DMS 273 treated with DMSO at 0.1 percent for 48 hours (cell line): ENCODE measurements at regions not wholly inside any gene's neighbourhood (a gene's known extent, or its start where the extent isn't known, plus 50 kb on each side); places are given as distances from the start of the nearest gene placed in this dataset.

Experiments used
- DNase-seq: peaks from one replicate; lab custom pipeline; 2025; lab: John Stamatoyannopoulos, UW

DNA sequence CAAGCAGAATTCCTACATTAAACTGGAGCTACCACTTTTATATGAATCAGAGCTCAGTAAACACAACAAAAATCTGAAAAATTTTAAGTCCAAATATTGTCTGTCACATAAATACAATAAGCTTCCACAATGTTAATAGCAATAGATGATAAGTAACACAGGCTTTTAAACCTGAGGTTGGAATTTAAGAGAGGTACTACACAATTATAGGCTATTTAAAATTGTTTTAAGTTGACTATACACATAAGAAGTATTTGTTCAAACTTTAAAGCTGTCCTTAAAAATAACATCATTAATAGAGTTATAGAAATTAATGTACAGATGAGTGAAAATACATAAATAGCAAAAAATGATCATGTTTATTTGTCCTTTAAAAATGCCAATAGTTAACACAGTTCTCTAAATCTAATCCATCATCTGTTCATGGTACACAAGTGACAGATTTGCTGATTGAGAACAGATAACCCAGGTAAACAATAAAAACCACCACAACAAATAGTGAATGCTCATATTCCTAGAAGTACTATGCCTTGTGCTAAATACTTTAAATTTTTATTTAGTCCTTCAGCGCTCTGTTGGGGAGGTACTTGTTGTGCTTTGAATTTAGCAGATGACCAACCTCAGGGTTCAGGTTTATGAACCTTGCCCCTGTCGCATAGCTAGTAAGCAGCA, 382.3 kb upstream of the ID4 start:
- no peak for DNase-seq

DNA sequence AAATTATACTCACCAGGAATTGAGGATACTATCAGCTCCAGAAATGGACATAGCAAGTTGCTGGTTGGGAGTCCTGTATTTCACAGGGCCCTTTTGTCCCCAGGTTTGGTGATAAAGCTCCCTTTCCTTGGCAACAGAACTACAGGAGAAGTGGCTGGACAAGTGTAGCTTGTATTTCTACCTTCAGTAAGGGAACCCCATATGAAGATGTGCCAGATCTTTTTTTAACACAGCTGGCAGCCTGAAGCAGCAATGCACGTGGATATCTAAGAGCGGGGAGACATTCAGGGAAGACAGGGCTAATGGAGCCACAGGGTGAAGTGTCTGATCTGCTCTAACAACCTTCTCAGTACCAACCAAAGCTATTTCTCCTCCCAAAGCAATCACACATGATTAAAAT, 373.9 kb upstream of the ID4 start:
- no peak for DNase-seq

DNA sequence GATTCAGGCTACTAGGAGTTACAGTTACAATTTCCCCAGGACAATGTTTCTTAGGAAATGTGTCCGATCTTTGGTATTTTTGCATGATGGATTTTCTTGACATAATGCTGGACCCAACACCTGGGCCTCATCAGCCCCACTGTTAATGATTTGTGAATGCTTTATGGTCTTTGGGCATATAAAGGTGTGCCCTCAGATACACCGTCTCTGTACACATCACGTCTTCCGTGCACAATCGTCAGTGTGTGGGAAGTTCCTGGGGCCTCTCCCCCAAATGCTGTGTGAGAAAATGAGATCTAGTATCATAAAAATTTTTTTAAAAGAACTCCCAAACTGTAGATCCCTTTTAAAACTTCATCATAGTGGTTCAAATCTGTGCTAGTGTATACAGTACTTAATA, 373.2 kb upstream of the ID4 start:
- DNase-seq: no peak

DNA sequence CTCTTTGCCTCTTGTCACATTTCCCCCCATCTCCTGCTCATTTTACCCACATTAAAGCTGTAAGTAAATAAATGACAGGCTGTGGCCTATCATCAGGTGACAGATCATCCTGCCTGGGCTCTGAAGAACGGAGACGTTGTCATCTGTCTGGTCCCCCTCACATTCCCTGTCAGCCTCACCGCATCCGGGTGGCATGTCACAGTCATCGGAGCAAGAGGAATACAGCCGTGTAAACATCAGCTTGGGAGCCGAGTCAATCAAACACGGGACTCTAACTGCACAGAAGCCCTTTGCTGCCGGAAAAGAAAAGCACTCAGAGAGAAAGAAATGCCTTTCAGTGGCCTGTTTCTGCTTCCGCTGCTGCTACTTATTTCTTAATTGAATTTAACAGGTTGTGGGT, 371.9 kb upstream of the ID4 start:
- no peak for DNase-seq

DNA sequence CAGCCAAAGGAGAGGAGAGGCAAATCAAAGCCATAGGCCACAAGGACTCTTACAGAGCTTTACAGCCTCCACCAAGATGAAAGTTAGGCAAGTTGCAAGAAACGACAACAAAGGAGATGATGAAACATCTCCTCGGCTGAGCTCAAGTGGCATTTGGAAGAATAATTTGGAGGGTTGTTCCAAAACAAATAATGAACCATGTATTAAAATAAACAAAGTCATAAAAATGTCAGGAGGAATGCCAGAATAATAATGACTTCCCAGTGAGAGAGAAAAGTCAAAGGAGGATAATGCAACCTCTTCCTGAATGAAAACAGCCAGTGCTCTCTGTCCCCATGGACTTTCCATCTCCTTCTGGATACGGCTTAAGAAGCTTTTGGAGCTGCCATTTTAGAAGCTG, 371.4 kb upstream of the ID4 start:
- no peak for DNase-seq

DNA sequence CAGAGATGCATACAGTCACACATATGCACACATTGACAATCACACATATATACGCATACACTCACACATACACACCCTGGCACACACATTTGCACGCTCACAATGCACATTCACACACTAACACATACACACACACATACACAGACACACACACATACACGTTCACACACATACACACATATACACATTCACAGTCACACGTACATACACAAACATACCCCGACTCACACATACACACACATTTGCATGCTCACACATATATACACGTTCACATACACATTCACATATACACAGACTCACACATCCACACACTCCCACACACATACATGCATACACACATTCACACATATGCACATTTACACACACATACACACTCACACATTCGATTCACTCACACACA, 366.8 kb upstream of the ID4 start:
- no peak for DNase-seq

DNA sequence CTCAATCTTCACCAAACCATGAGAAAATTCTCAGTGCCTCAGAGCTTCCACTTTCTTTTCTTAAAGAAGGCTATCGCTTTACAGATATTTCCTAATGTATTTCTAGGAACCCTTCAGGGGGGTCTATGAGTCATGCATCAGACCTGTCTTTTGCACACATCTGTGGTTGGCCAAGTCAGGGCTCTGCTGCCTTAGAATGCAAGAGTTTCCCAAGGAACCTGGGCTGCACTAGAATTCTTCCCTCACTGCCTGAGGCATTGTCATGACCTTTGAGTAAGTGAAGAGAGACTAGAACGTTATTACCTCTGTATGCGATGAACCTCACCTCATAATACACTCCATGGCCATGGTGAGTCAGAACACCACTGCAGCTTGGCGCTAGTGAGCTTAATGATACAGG, 365.0 kb upstream of the ID4 start:
- DNase-seq: no peak

DNA sequence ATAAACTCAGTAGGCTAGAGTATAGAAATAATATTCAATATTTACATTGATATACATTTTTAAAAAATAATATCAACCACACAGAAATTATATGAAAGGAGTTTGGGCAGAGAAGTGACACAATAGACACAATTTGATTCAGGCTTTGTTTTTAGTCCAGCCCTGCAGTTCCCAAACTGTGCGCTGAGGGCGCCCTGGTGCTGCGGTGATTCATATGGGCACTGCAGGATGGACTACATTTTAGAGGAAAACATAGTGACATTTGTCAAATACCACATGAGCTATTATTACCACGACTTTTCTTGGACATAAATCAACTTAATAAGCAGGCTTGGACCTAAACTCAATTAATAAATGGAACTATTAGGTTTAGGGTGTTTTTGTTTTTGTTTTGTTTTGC, 364.3 kb upstream of the ID4 start:
- peak; percentile 10 for DNase-seq

DNA sequence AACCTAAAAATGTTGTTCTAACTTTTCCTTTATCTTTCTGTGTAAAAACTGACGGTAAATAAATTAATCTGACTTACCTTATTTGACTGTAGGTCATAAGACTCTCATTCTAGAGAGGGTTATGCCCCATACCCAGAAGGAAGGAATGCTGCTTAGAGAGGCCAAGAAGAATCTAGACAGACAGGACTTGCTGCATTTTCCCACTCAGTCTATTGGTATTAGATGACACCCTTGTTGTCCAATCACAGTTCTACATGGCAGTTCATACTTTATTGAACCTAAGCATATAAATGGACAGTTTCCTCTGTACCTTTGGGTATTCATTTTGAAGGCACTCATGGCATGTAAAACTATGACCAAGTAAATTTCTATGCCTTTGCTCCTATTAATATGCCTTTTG, 359.6 kb upstream of the ID4 start:
- DNase-seq: no peak

DNA sequence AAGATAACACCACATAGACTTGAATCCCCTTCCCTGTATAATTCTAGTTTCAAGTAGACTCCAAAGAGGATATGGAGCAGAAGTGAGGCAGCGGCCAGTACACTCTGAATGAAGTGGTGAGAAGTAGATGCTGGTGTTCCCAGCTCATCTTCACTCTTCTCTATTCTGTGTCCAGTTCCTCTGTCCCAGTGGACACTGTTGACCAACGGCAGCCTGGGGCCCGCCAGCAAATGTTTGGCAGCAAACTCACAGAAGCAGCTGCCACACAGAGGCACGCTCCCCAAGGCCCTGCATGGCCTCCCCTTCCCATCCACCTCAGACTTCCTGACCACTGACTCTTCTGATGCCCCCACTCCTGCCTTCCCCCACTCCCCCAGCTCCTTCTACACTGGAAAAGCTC, 358.9 kb upstream of the ID4 start:
- no peak for DNase-seq

DNA sequence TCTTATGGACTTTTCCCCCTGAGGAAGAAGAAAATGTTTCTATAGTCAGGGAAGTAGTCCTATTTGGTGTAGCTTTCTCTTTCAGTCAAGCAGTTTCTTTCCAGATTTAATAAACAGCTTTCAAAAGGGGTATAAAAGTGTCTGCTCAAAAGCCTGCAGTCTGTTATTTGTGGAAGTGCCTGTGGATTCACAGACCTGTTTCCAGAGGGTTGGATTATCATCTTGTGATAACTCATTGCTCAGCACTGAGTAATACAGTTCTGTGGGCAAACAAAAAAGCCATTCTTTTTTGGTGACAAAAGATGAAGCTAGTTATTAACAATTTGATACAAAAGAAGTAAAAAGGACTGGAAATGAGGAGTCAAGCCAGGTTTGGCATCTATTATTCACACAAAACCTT, 358.2 kb upstream of the ID4 start:
- DNase-seq: no peak

DNA sequence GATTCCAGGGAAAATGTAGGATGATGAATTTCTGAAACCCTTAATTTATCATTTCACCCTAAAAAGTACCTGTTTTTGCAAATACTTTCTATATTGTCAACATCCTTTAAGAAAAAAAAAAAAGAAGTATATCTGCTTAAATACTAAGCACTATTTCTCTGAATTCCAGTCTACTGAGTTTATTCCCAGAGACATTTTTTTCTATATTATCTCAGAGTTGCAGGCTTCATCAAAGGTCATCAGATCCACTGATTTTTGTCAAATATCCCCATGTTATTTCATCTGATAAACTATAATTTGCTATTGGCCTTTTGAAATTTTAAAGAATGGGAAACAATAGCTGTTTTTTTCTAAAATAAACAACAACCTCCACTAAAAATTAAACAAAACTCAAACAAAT, 357.6 kb upstream of the ID4 start:
- DNase-seq: no peak

DNA sequence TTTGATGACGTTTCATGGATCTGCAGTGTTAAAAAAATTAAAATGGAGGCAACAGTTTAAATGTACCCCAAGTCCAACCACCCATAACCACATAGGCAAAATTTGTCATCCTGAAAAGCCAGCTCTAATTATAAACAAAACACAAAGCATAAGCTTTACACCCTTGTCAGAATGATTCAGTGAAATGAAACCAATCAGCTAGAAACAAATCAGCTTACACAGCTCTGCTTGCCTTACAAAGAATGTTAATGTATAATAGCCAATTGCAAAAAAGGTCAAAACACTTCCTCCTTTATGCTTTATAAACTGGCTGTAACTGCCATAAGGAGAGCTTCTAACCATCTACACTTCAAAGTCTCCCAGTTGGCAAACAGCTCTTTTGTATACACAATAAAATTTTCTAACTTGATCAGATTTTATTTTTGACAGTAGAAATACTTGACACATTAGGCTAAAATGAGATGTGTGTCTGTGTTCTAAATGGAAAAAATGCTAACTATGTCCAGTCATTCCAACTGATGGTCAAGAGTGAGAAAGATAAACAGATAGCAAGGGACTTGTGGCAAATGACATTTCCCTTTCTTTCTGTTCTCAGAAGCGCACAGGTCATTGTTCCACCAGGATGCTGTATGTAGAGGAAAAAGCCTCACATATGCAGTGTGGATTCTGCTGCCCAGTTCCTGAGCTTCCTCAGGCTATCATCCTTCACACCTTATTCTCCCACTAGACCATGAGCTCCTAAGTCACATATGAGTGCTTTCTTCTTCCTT, 344.3 kb upstream of the ID4 start:
- DNase-seq: no peak

DNA sequence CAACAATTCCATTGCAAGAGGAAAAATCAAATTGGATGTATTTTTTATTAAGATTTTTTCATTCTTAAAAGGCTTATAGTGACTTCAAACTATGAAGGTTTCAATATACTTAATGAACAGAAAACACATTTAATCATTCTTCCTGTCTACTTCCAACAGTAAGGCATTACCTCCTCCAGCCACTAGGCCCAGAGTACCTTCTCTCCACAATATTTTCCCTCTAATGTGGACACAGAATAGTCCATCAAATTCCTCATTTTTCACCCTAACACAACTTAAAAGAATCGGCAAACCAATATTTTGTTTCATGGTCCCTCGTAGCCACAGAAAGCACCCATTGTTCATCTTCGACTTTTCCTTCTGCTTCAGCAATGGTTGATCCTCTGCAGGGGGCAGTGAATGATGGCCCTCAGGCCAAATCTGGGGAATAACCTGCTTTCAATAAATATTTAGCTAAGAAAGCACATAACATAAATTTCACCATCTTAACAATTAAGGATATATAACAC, 335.4 kb upstream of the ID4 start:
- DNase-seq: no peak

DNA sequence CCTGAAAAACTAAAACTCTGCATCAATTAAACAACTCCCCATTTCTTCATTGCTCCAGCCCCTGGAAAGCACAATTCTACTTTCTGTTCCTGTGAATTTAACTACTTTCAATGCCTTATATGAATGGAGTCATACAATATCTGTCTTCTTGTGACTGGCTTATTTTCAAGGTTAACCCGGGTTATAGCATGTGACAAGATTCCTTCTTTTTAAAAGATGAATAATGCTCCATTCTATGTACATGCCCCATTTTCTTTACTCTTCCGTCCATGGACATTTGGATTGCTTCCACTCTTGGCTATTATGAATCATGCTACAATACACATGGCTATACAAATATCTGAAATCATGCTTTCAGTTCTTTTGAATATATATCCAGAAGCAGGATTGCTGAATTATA, 334.9 kb upstream of the ID4 start:
- no peak for DNase-seq

DNA sequence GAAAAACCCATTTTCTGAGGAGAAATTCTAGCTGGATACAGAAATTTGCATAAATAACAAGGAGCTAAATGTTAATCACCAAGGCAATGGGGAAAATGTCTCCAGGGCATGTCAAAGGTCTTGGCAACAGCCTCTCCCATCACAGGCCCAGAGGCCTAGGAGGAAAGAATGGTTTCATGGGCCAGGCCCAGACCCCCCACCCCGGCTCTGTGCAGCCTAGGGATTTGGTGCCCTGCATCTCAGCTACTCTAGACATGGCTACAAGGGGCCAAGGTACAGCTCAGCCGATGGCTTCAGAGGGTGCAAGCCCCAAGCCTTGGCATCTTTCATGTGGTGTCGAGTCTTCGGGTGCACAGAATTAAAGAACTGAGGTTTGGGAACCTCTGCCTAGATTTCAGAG, 321.2 kb upstream of the ID4 start:
- no peak for DNase-seq

DNA sequence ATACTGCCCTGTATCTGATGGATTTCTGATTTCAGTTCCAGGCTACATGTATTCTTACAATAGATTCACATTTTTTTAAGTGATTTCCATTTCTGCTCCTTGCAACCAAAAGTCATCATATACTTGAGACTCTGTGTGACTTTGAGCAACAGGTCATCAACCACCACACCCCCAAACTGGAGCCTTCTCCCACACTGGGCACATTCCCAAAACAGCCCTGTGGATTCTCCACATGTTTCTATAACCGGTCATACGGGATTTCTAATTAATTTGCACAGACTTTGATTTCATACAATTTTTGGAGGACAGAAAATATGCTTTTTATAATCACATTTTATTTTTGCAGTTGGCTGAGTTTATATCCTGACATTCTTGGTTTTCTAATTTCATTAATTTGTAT, 317.2 kb upstream of the ID4 start:
- DNase-seq: no peak

DNA sequence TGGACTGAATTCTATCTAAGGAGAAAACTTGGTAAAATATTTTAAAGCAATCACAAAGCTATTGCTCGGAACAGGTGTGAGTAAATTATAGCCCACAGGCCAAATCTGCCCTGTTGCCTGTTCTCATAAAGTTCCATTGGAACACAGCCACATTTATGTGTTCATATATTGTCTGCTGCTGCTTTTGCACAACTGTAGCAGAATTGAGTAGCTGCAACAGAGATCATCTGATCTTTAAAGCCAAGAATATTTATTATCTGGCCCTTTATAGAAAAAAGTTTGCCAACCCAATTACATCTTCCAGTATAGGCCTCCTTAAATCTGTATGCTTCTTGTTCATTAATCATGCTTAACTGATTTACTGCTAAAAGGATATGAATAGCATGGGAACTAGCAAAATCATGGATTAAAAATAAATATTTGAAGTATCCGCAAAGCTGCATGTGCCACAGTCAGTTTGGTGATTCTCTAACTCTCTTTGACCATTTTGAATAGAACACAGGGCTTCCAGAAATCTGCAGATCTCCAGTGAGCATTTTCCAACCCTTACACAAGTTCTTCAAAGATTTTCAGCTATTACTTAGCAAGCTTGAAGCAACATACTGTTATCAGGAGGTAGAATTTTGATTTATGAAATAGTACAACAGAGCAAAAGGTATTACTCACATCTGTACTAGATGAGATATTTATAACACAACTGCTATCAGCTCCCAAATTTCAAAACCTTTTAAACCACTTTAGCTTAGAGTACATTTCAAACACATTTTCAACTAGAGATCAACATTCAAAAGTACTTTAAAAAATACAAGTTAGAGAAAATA, 312.6 kb upstream of the ID4 start:
- no peak for DNase-seq

DNA sequence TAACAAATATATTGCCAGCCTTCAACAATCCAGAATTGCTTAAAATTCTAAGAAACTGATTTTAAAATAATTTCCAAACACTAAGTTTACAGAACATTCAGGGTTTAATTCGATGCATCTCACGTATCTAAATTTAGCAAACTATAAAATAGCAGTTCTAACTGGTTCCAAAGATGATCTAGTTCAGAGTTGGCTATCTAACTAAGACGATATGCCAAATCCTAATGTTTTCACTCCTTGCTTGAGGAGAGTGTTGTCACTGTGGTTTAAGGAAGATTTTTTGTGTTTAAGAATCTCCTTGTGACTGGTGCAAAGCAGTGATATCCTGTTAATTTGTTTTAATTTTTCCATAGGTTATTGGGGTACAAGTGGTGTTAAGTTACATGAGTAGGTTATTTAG, 311.5 kb upstream of the ID4 start:
- no peak for DNase-seq

DNA sequence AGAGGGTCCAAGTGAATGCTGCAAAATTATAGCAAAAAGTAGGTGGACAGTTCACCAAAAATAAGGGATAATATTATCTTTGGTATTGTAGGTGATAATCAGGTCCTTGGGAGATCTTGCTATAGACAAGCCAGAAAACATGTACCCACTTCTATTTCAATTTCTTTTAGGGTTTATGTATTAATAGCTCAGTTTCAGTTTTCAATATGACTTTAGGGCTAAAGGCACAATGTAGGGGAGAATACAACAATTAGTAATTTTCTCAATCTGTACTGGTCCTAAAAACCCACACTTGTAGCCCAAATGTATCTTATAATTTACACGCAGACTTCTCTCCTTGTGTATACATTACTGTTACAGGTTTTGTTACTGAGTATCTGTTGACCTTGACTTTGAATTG, 307.0 kb upstream of the ID4 start:
- DNase-seq: no peak

DNA sequence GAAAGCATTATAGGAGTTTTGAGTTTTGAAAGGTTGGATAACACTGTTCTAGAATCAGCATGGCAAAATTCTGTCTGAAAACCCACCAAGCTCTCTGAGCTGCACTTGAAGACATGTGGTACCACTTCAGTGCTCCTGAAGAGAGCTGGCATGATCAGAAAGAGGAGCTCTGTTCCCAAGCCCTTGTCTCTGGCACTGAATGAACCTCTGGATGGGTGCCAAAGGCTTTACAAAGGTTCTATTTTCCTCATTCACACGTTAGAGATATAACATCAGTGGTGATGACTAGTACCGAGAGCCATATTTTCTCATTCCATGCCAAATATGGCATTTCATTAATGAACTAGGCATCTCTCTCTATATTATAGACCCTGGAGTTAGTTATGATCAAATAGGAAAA, 301.8 kb upstream of the ID4 start:
- no peak for DNase-seq

DNA sequence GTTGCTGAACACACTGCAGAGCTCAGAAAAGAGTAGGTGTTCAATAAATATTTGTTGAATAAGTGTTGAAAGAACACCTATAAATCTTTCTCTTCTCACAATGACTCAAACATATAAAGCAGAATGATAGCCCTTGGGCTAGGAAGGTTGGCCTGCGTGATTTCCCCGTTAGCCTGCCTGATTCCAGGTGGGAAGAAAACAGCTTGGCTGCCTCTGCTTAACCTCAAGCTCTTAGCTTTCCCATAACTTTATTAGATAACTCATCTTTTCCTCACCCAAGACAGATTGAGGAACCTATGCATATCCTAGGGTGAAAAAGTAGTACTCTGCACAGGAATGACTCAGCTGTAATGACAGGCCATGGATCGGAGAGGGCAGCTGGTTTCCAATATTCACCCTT, 300.3 kb upstream of the ID4 start:
- DNase-seq: no peak

DNA sequence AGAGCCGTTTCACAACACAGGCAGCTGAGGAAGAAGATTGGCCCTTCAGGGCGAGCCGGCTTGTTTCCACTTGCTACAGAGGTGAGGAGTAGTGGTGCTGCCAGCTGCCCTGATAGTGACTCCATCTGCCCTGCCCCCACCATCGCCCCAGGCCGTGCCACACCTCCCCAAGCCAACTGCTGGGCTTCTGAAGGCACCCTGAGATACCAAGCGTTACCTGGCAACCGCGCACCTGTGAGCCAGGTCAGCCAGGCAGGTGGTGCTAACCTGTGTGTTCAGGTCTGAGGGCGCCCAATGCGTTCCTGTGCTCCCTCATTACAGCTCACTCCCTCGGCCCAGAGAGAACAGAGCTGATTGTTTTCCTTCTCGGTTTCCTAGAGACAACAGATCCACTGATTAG, 299.1 kb upstream of the ID4 start:
- DNase-seq: peak; percentile 79
